ENCODE measurements at regions not wholly inside any gene's neighbourhood (a gene's known extent, or its start where the extent isn't known, plus 50 kb on each side); places are given as distances from the start of the nearest gene placed in this dataset.

- TF ChIP-seq CTCF (conservative IDR thresholded peaks at IDR 0.05; ENCODE audit: low read depth, low read length) (no peak), EZH2 (IDR thresholded peaks at IDR 0.05; ENCODE audit: low read length, unreplicated experiment) (no peak), EZH2phosphoT487 (IDR thresholded peaks at IDR 0.05; ENCODE audit: borderline replicate concordance, low read length) (no peak)
Observed at GRCh38 chr5:158458086-158458485, 599.1 kb upstream of the CLINT1 start.

Measured in PC-3 (cell line).